ENCODE measurements at regions not wholly inside any gene's neighbourhood (a gene's known extent, or its start where the extent isn't known, plus 50 kb on each side); places are given as distances from the start of the nearest gene placed in this dataset.

DNA sequence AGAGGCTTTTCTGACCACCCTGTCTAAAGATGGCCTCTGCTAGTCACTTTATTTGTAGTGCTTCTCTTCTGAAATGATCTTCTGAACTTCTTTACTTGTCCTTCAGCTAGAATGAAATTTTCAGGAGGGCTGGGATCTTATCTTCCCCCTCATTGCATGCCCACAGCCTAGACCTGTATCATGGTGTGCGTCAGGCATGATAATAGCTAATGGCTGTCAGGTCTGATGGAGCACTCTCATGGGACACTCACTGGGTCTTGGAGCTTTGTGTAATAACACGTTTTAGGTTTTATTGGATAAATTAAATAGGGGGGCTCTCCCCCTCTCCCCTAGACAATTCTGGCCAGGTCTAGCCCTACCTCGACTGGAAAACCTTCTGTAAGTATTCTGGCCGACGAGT is 97.1 kb upstream of the NRXN3 start:
- TF ChIP-seq, protein P1, sequence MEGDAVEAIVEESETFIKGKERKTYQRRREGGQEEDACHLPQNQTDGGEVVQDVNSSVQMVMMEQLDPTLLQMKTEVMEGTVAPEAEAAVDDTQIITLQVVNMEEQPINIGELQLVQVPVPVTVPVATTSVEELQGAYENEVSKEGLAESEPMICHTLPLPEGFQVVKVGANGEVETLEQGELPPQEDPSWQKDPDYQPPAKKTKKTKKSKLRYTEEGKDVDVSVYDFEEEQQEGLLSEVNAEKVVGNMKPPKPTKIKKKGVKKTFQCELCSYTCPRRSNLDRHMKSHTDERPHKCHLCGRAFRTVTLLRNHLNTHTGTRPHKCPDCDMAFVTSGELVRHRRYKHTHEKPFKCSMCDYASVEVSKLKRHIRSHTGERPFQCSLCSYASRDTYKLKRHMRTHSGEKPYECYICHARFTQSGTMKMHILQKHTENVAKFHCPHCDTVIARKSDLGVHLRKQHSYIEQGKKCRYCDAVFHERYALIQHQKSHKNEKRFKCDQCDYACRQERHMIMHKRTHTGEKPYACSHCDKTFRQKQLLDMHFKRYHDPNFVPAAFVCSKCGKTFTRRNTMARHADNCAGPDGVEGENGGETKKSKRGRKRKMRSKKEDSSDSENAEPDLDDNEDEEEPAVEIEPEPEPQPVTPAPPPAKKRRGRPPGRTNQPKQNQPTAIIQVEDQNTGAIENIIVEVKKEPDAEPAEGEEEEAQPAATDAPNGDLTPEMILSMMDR (conservative IDR thresholded peaks at IDR 0.05; ENCODE audit: low read length), result no peak
- no peak for TF ChIP-seq EZH2phosphoT487 (IDR thresholded peaks at IDR 0.05; ENCODE audit: borderline replicate concordance, low read depth, low read length)
